Glutamatergic neuron (in vitro differentiated cells): ENCODE measurements at regions not wholly inside any gene's neighbourhood (a gene's known extent, or its start where the extent isn't known, plus 50 kb on each side); places are given as distances from the start of the nearest gene placed in this dataset.
"Not testable (repeated sequence)": the region's sequence is repeated elsewhere in the genome, so short reads cannot be mapped to it uniquely, and the experiment has no call there.

ENCODE experiments used
- DNase-seq: peaks from one replicate; pipeline ENCODE4 v3.0.0; 2022
- H3K27ac Mint-ChIP-seq: one replicate; pipeline ENCODE4 v1.8.0; 2020; ENCODE audit warnings: mild to moderate bottlenecking, mixed read lengths, inconsistent platforms; ENCODE audit not compliant: unreplicated experiment
- H3K27me3 Mint-ChIP-seq: one replicate; pipeline ENCODE4 v1.8.0; 2020; ENCODE audit warnings: mild to moderate bottlenecking, moderate library complexity, mixed read lengths, inconsistent platforms; ENCODE audit not compliant: unreplicated experiment
- H3K36me3 Mint-ChIP-seq: one replicate; pipeline ENCODE4 v1.8.0; 2020; ENCODE audit warnings: mild to moderate bottlenecking, mixed read lengths, inconsistent platforms; ENCODE audit not compliant: unreplicated experiment
- H3K4me1 Mint-ChIP-seq: one replicate; pipeline ENCODE4 v1.8.0; 2020; ENCODE audit warnings: mild to moderate bottlenecking, low read depth, mixed read lengths, inconsistent platforms; ENCODE audit not compliant: unreplicated experiment
- H3K4me3 Mint-ChIP-seq: one replicate; pipeline ENCODE4 v1.8.0; 2020; ENCODE audit warnings: mild to moderate bottlenecking, mixed read lengths, inconsistent platforms; ENCODE audit not compliant: unreplicated experiment
- H3K9me3 Mint-ChIP-seq: one replicate; pipeline ENCODE4 v1.8.0; 2020; ENCODE audit warnings: mild to moderate bottlenecking, moderate library complexity, mixed read lengths, inconsistent platforms; ENCODE audit not compliant: unreplicated experiment
- TF ChIP-seq, protein P1 (sequence below): fragments of 200-600 bp; sonication (generic); IDR thresholded peaks from one replicate; pipeline ENCODE4 v1.5.0; 2021; ENCODE audit not compliant: partially characterized antibody, unreplicated experiment

DNA sequence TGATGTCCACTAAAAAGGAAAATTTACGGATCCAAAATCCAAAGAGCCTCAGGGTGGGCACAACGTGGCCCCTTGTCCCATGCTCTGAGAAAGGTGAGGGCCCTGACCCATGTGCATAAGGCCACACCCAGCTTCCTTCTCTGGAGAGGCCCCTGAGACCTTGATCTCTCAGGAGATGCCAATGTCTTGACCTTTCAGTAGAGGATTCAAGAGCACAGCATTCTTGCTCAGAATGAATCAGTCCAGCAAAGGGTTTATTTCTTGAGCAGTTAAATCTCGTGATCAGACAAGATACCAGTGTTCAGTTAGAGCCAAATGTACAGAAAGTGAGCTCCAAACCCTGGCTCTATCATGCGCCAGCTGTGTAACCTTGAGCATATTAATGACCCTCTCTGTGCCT is 115.9 kb upstream of the DAPK1 start:
- Mint-ChIP-seq H3K36me3 (no peaks in the 10 kb centered on the region), H3K9me3 (no peaks in the 10 kb centered on the region), H3K27ac (no peak overlapping the region), H3K4me3 (no peak overlapping the region), H3K27me3 (no peaks in the 10 kb centered on the region), H3K4me1 (no peaks in the 10 kb centered on the region)
- TF ChIP-seq, protein P1, sequence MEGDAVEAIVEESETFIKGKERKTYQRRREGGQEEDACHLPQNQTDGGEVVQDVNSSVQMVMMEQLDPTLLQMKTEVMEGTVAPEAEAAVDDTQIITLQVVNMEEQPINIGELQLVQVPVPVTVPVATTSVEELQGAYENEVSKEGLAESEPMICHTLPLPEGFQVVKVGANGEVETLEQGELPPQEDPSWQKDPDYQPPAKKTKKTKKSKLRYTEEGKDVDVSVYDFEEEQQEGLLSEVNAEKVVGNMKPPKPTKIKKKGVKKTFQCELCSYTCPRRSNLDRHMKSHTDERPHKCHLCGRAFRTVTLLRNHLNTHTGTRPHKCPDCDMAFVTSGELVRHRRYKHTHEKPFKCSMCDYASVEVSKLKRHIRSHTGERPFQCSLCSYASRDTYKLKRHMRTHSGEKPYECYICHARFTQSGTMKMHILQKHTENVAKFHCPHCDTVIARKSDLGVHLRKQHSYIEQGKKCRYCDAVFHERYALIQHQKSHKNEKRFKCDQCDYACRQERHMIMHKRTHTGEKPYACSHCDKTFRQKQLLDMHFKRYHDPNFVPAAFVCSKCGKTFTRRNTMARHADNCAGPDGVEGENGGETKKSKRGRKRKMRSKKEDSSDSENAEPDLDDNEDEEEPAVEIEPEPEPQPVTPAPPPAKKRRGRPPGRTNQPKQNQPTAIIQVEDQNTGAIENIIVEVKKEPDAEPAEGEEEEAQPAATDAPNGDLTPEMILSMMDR: no peak
- no peak for DNase-seq

DNA sequence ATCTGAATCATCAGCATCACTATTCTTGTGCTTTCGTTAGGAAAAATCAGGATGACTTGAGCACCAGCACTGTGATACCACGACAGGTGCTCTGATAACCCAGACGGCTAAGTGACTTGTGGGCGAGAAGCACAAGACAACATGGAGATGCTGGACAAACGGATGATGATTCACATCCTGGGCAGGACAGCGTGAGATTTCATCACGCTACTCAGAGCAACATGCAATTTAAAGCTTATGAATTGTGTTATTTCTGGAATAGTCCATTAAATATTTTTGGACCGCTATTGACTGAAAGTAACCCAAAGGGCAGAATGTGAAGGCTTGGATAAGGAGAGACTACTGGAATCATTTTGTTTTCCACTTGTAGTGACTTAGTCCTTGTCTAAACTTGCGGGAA is 114.8 kb upstream of the DAPK1 start:
- no peak for DNase-seq
- H3K4me1 Mint-ChIP-seq: no peaks in the 10 kb centered on the region
- no peaks in the 10 kb centered on the region for H3K27me3 Mint-ChIP-seq
- H3K27ac Mint-ChIP-seq: no peak overlapping the region
- H3K9me3 Mint-ChIP-seq: no peaks in the 10 kb centered on the region
- no peaks in the 10 kb centered on the region for H3K36me3 Mint-ChIP-seq
- TF ChIP-seq, protein P1: no peak
- H3K4me3 Mint-ChIP-seq: no peak overlapping the region

DNA sequence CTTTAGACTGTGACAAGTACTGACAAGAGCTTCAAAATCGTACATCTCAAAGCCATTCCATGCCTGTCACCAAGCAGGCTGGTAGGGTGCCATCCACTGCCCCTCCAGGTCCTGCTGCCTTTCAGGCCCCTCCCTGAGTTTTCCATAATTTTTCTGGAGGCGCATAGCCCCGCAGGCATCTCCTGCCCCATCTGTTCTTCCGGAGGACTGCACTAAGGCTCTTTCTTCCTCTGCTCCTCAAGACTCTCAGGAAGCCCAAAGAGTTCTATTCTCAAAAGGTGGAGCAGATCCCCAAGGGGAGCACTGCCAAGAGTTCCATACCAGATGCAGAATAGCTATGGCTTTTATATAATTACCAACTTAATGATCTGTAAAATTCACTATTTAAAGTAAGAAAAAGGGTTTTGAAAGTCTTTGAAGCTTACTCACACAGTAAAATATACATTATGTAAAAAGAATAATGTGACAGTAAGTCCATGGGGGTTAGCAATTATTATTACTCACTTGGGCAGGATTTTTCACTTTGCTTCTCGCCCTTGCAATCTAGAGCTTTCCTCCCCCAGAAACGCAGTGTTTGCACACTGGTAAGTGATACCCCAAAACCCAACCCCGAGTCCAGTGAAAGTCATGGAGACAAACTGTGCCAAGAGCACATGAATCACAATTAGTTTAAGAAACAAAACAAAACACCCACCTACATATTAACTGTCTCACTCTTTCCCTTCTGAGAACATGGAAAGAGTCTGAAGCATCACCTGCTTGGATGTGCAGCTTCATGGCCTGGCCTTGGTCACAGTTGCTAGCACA is 114.1 kb upstream of the DAPK1 start:
- Mint-ChIP-seq H3K9me3 (no peaks in the 10 kb centered on the region), H3K4me3 (no peak overlapping the region), H3K27me3 (no peaks in the 10 kb centered on the region), H3K36me3 (no peaks in the 10 kb centered on the region), H3K27ac (no peak overlapping the region), H3K4me1 (no peaks in the 10 kb centered on the region)
- DNase-seq: no peak
- TF ChIP-seq, protein P1: no peak

DNA sequence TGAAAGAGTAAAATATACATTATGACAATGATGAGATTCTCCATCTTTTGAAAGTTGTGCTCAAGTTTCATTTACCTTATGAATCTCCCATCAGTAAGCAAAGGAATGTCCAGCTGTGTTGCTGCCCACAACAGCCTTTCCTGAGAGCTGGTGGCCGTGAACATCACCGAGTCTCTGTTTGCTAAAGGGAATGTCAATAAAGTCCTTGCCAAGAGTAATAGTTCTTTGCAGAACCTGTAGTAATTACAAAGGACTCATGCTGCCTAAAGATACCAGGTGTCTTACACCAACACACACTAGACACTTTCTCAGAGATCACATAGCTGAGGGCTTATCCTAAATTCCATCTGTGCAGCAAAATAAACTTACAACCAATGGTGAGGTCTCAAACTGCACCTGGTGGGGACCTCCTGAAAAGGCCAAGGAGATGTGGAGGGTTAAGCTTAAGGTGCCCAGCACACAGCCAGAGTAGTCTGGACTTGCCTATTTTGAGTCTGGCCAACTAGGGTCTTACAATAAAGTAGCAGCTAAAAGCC is 111.1 kb upstream of the DAPK1 start:
- no peak overlapping the region for H3K27ac Mint-ChIP-seq
- no peak overlapping the region for H3K4me3 Mint-ChIP-seq
- H3K36me3 Mint-ChIP-seq: no peaks in the 10 kb centered on the region
- H3K27me3 Mint-ChIP-seq: no peaks in the 10 kb centered on the region
- H3K4me1 Mint-ChIP-seq: no peaks in the 10 kb centered on the region
- H3K9me3 Mint-ChIP-seq: no peaks in the 10 kb centered on the region
- no peak for DNase-seq
- TF ChIP-seq, protein P1: no peak

DNA sequence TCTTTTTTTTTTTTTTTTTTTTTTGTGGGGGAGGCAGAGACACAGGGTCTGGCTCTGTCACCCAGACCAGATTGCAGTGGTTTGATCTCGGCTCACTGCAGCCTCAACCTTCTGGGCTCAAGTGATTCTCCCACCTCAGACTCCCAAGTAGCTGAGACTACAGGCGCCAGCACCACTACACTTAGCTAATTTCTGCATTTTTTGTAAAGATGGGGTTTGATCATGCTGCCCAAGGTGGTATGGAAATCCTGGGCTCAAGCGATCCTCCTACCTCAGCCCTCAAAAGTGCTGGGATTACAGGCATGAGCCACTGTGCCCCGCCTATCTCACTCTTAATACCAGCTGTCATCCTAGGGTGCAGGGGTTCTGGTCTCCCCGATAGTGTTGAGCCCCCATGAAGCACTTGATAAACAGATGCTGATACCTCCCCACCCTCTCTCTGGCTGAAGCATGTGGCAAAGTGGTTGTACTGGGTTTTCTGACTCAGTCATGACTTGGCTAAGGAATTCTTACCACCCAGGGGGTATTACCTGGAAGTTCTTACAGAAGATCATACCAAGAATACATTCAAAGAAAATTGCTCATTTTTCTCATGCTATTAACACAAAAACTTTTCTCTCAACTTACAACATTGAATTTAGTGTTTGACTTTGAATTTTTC is 110.2 kb upstream of the DAPK1 start:
- TF ChIP-seq, protein P1: no peak
- Mint-ChIP-seq H3K4me1 (no peaks in the 10 kb centered on the region), H3K4me3 (no peak overlapping the region), H3K27me3 (no peaks in the 10 kb centered on the region), H3K27ac (no peak overlapping the region), H3K9me3 (no peaks in the 10 kb centered on the region), H3K36me3 (no peaks in the 10 kb centered on the region)
- DNase-seq: no peak

DNA sequence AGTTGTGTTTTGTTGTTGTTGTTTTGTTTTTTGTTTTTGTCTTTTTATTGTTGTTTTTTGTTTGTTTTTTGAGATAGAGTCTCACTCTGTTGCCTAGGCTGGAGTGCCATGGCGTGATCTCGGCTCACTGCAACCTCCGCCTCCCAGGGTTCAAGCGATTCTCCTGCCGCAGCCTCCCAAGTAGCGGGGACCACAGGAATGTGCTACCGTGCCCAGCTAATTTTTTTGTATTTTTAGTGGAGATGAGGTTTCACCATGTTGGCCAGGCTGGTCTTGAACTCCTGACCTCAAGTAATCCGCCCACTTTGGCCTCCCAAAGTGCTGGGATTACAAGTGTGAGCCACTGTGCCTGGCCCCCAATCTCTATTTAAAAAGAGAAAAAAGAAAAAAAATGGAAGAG is 109.0 kb upstream of the DAPK1 start:
- H3K4me3 Mint-ChIP-seq, DNase-seq, H3K36me3 Mint-ChIP-seq, H3K27me3 Mint-ChIP-seq, H3K9me3 Mint-ChIP-seq, H3K4me1 Mint-ChIP-seq, H3K27ac Mint-ChIP-seq: not testable (repeated sequence)
